Muscle layer of colon (tissue), 2 donors: ENCODE measurements at regions not wholly inside any gene's neighbourhood (a gene's known extent, or its start where the extent isn't known, plus 50 kb on each side); places are given as distances from the start of the nearest gene placed in this dataset.

Experiments
- H3K27ac ChIP-seq: one replicate; pipeline ENCODE4 v1.7.0; 2013; ENCODE audit warnings: low read depth, mild to moderate bottlenecking, low read length, moderate library complexity
- H3K27me3 ChIP-seq, 2 donors: one replicate each; pipeline ENCODE4 v1.7.0; 2013; ENCODE audit warnings: low read length in 2 of 2, mild to moderate bottlenecking in 2 of 2; ENCODE audit not compliant: insufficient read depth in 2 of 2, control insufficient read depth in 1 of 2
- H3K36me3 ChIP-seq: one replicate; pipeline ENCODE4 v1.7.0; 2013; ENCODE audit warnings: mild to moderate bottlenecking, low read length; ENCODE audit not compliant: insufficient read depth
- H3K4me1 ChIP-seq: one replicate; pipeline ENCODE4 v1.7.0; 2013; ENCODE audit warnings: mild to moderate bottlenecking, low read length; ENCODE audit not compliant: insufficient read depth
- H3K4me3 ChIP-seq, 2 donors: one replicate each; pipeline ENCODE4 v1.7.0; 2013; ENCODE audit warnings: low read length in 2 of 2, low read depth in 1 of 2, mild to moderate bottlenecking in 1 of 2, moderate library complexity in 1 of 2
- H3K9ac ChIP-seq: one replicate; pipeline ENCODE4 v1.7.0; 2013; ENCODE audit warnings: low read length
- H3K9me3 ChIP-seq: one replicate; pipeline ENCODE4 v1.7.0; 2013; ENCODE audit warnings: mild to moderate bottlenecking, low read length
- donor health status: abdominal sarcoma.
- donor health status: Adenocarcinoma of cecum.

- no peak overlapping the region for H3K27ac ChIP-seq
- H3K27me3 ChIP-seq = no peaks in the 10 kb centered on the region
Measured at GRCh38 chr15:48060396-48060795, 60.4 kb upstream of the SLC24A5 start.

GRCh38 chr15:48061605-48062004 is 59.2 kb upstream of the SLC24A5 start:
- H3K27me3 ChIP-seq = no peaks in the 10 kb centered on the region
- no peaks in the 10 kb centered on the region for H3K36me3 ChIP-seq
- H3K4me3 ChIP-seq = no peak overlapping the region
- no peaks in the 10 kb centered on the region for H3K4me1 ChIP-seq
- H3K27ac ChIP-seq = no peak overlapping the region
- H3K9ac ChIP-seq = no peak overlapping the region
- no peaks in the 10 kb centered on the region for H3K9me3 ChIP-seq

More at GRCh38 chr15:48060396-48060795, 60.4 kb upstream of the SLC24A5 start:
- H3K4me1 ChIP-seq = no peaks in the 10 kb centered on the region
- no peak overlapping the region for H3K4me3 ChIP-seq
- H3K36me3 ChIP-seq = no peaks in the 10 kb centered on the region
- no peaks in the 10 kb centered on the region for H3K9me3 ChIP-seq
- H3K9ac ChIP-seq = no peak overlapping the region

GRCh38 chr15:48062148-48062872 is 58.5 kb upstream of the SLC24A5 start:
- H3K27ac ChIP-seq = no peak overlapping the region
- H3K4me3 ChIP-seq = no peak overlapping the region
- H3K27me3 ChIP-seq = no peaks in the 10 kb centered on the region
- H3K36me3 ChIP-seq = no peaks in the 10 kb centered on the region
- H3K4me1 ChIP-seq = no peaks in the 10 kb centered on the region
- no peak overlapping the region for H3K9ac ChIP-seq
- H3K9me3 ChIP-seq = no peaks in the 10 kb centered on the region

- Histone ChIP-seq H3K36me3 (no peaks in the 10 kb centered on the region), H3K27ac (no peak overlapping the region), H3K4me3 (no peak overlapping the region), H3K4me1 (no peaks in the 10 kb centered on the region), H3K27me3 (no peaks in the 10 kb centered on the region), H3K9ac (no peak overlapping the region), H3K9me3 (no peaks in the 10 kb centered on the region)
Measured at GRCh38 chr15:48063411-48063985, 57.3 kb upstream of the SLC24A5 start.

- no peaks in the 10 kb centered on the region for H3K36me3 ChIP-seq
- H3K4me1 ChIP-seq = no peaks in the 10 kb centered on the region
- no peak overlapping the region for H3K9ac ChIP-seq
- no peaks in the 10 kb centered on the region for H3K9me3 ChIP-seq
- no peak overlapping the region for H3K4me3 ChIP-seq
- H3K27me3 ChIP-seq = no peaks in the 10 kb centered on the region
- no peak overlapping the region for H3K27ac ChIP-seq
Measured at GRCh38 chr15:48064421-48064820, 56.4 kb upstream of the SLC24A5 start.

- Histone ChIP-seq H3K27ac (no peak overlapping the region), H3K4me3 (no peak overlapping the region), H3K27me3 (no peaks in the 10 kb centered on the region), H3K9ac (no peak overlapping the region), H3K36me3 (no peaks in the 10 kb centered on the region), H3K9me3 (no peaks in the 10 kb centered on the region), H3K4me1 (no peaks in the 10 kb centered on the region)
Measured at GRCh38 chr15:48066456-48066855, 54.3 kb upstream of the SLC24A5 start.
